Erythroblast (primary cell): ENCODE measurements at regions not wholly inside any gene's neighbourhood (a gene's known extent, or its start where the extent isn't known, plus 50 kb on each side); places are given as distances from the start of the nearest gene placed in this dataset.

Experiments
- GATA1 ChIP-seq: IDR thresholded peaks from 2 replicates; pipeline ENCODE4 v1.6.1; 2011; ENCODE audit warnings: low read depth, mild to moderate bottlenecking, control low read depth, low read length, moderate library complexity
- POLR2A ChIP-seq: IDR thresholded peaks from 2 replicates; pipeline ENCODE4 v1.6.1; 2011; ENCODE audit warnings: mild to moderate bottlenecking, low read length

- TF ChIP-seq POLR2A (no peak), GATA1 (no peak)
These were observed 217.6 kb upstream of the TMEM229A start for GRCh38 chr7:124250297-124251034.
